Ovary (tissue), 3 donors: ENCODE measurements at regions not wholly inside any gene's neighbourhood (a gene's known extent, or its start where the extent isn't known, plus 50 kb on each side); places are given as distances from the start of the nearest gene placed in this dataset.

Experiments
- CTCF ChIP-seq, 3 donors: fragments of 450-650 bp in 2 of 3; fragments of 200-600 bp in 1 of 3; IDR thresholded peaks; one replicate each; pipeline versions ENCODE4 v1.5.1 to v1.8.0; 2016 to 2022; ENCODE audit warnings: antibody characterized with exemption in 3 of 3, mild to moderate bottlenecking in 1 of 3
- EP300 ChIP-seq: sonication (generic); formaldehyde crosslinking; IDR thresholded peaks from one replicate; pipeline ENCODE4 v1.6.1; 2017; ENCODE audit warnings: antibody characterized with exemption
- POLR2A ChIP-seq: fragments of 450-650 bp; IDR thresholded peaks from one replicate; pipeline ENCODE4 v1.6.1; 2017; ENCODE audit warnings: antibody characterized with exemption, mild to moderate bottlenecking, moderate library complexity
- donor health status: DM: no; HTN: no; CAD: no.

GRCh38 chr6:103872233-103872632 is 987.5 kb downstream of the HACE1 start:
- no peak for TF ChIP-seq CTCF (IDR thresholded peaks at IDR 0.05)
- TF ChIP-seq POLR2A, result no peak
- TF ChIP-seq EP300, result no peak
